Suprapubic skin (tissue), 4 donors: ENCODE measurements at regions not wholly inside any gene's neighbourhood (a gene's known extent, or its start where the extent isn't known, plus 50 kb on each side); places are given as distances from the start of the nearest gene placed in this dataset.

ENCODE experiments used
- EP300 ChIP-seq: sonication (generic); formaldehyde crosslinking; IDR thresholded peaks from one replicate; pipeline ENCODE4 v1.6.1; 2017; ENCODE audit warnings: antibody characterized with exemption
- POLR2A ChIP-seq, 2 donors: fragments of 450-650 bp; IDR thresholded peaks; one replicate each; pipeline ENCODE4 v1.6.1; 2017; ENCODE audit warnings: antibody characterized with exemption in 2 of 2, mild to moderate bottlenecking in 2 of 2, moderate library complexity in 2 of 2
- POLR2AphosphoS5 ChIP-seq, 3 donors: sonication (generic); formaldehyde crosslinking; IDR thresholded peaks; one replicate each; pipeline ENCODE4 v1.6.1; 2017; ENCODE audit warnings: antibody characterized with exemption in 3 of 3
- TF ChIP-seq, protein P1 (sequence below), 2 donors: fragments of 200-600 bp in 1 of 2; fragments of 450-650 bp in 1 of 2; sonication (generic) in 1 of 2; IDR thresholded peaks; one replicate each; pipeline ENCODE4 v1.5.1; 2016 to 2019; ENCODE audit warnings: antibody characterized with exemption in 2 of 2, mild to moderate bottlenecking in 1 of 2, moderate library complexity in 1 of 2

DNA sequence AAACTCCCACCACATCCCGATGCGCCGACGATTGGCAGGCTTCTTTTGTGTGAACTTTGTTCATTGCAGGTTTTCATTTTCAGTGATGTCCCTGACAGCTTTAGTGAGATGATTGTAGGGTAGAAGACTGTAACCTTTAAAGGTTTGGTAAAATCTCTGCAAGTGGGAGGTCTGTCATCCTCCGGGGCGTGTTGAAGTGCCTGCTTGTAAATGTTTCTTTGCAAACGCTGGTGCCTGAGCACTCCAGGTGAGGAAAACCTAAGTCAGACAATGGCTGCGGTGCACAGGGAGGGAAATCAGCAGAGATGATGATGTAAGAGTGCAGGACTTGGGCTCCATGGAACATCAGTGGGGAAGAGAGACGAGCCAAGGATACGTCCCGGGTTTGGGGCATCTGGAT, 228.1 kb downstream of the DRD1 start:
- TF ChIP-seq POLR2AphosphoS5 (IDR thresholded peaks at IDR 0.05) = no peak
- no peak for TF ChIP-seq POLR2A (IDR thresholded peaks at IDR 0.05)
- TF ChIP-seq, protein P1, sequence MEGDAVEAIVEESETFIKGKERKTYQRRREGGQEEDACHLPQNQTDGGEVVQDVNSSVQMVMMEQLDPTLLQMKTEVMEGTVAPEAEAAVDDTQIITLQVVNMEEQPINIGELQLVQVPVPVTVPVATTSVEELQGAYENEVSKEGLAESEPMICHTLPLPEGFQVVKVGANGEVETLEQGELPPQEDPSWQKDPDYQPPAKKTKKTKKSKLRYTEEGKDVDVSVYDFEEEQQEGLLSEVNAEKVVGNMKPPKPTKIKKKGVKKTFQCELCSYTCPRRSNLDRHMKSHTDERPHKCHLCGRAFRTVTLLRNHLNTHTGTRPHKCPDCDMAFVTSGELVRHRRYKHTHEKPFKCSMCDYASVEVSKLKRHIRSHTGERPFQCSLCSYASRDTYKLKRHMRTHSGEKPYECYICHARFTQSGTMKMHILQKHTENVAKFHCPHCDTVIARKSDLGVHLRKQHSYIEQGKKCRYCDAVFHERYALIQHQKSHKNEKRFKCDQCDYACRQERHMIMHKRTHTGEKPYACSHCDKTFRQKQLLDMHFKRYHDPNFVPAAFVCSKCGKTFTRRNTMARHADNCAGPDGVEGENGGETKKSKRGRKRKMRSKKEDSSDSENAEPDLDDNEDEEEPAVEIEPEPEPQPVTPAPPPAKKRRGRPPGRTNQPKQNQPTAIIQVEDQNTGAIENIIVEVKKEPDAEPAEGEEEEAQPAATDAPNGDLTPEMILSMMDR (IDR thresholded peaks at IDR 0.05) = no peak
- no peak for TF ChIP-seq EP300
